Mesodermal cell (in vitro differentiated cells): ENCODE measurements at regions not wholly inside any gene's neighbourhood (a gene's known extent, or its start where the extent isn't known, plus 50 kb on each side); places are given as distances from the start of the nearest gene placed in this dataset.

Experiments used
- H3K27ac ChIP-seq: 2 replicates; pipeline ENCODE4 v1.7.0; 2013; ENCODE audit warnings: mild to moderate bottlenecking, low read depth, low read length, moderate library complexity; ENCODE audit not compliant: severe bottlenecking
- H3K36me3 ChIP-seq: 2 replicates; pipeline ENCODE4 v1.7.1; 2013; ENCODE audit warnings: mild to moderate bottlenecking, low read length, moderate library complexity; ENCODE audit not compliant: control insufficient read depth, insufficient read depth
- H3K4me1 ChIP-seq: one replicate; pipeline ENCODE4 v1.7.1; 2013; ENCODE audit warnings: mild to moderate bottlenecking, low read length; ENCODE audit not compliant: insufficient read depth, control insufficient read depth, poor library complexity, severe bottlenecking
- H3K4me3 ChIP-seq: 2 replicates; pipeline ENCODE4 v1.7.0; 2013; ENCODE audit warnings: low read length, control low read depth, mild to moderate bottlenecking; ENCODE audit not compliant: insufficient read depth, poor library complexity, severe bottlenecking; ENCODE audit errors: extremely low read depth
- H3K9me3 ChIP-seq: 2 replicates; pipeline ENCODE4 v1.7.1; 2013; ENCODE audit warnings: mild to moderate bottlenecking, low read length, moderate library complexity; ENCODE audit not compliant: control insufficient read depth
- WGBS, 2 experiments: methylation state at CpG; one replicate each; pipeline ENCODE4 v1.1.5; 2013; ENCODE audit warnings: missing lambda C conversion rate in 2 of 2; ENCODE audit not compliant: insufficient coverage in 2 of 2; 5-methylcytosine and 5-hydroxymethylcytosine counted together

GRCh38 chr16:62977876-62978275 is 941.6 kb upstream of the CDH8 start:
- H3K9me3 ChIP-seq = no peaks in the 10 kb centered on the region
- H3K4me1 ChIP-seq = no peaks in the 10 kb centered on the region
- H3K4me3 ChIP-seq = no peak overlapping the region
- H3K36me3 ChIP-seq = no peaks in the 10 kb centered on the region
- WGBS, 2 experiments = 80% methylated on average over 1 of the region's 1 CpG; no CpG with 5 or more reads in 1 of the 2 experiments
- no peak overlapping the region for H3K27ac ChIP-seq

GRCh38 chr16:62974424-62974823 is 938.2 kb upstream of the CDH8 start:
- no peak overlapping the region for H3K4me3 ChIP-seq
- H3K36me3 ChIP-seq = no peaks in the 10 kb centered on the region
- H3K27ac ChIP-seq = no peak overlapping the region
- H3K9me3 ChIP-seq = no peaks in the 10 kb centered on the region
- 89% methylated on average over 1 of the region's 1 CpG for WGBS, 2 experiments
- H3K4me1 ChIP-seq = no peaks in the 10 kb centered on the region

GRCh38 chr16:62970851-62971250 is 934.6 kb upstream of the CDH8 start:
- Histone ChIP-seq H3K36me3 (no peaks in the 10 kb centered on the region), H3K27ac (no peak overlapping the region), H3K4me1 (no peaks in the 10 kb centered on the region), H3K4me3 (no peak overlapping the region), H3K9me3 (no peaks in the 10 kb centered on the region)

- no peaks in the 10 kb centered on the region for H3K4me1 ChIP-seq
These were observed 933.6 kb upstream of the CDH8 start for GRCh38 chr16:62969711-62970318.

GRCh38 chr16:62967611-62968010 is 931.4 kb upstream of the CDH8 start:
- no peak overlapping the region for H3K4me3 ChIP-seq
- no peaks in the 10 kb centered on the region for H3K9me3 ChIP-seq
- WGBS, 2 experiments = 100% methylated on average over 1 of the region's 2 CpGs; no CpG with 5 or more reads in 1 of the 2 experiments
- H3K4me1 ChIP-seq = no peaks in the 10 kb centered on the region
- H3K27ac ChIP-seq = no peak overlapping the region
- no peaks in the 10 kb centered on the region for H3K36me3 ChIP-seq

More at GRCh38 chr16:62969711-62970318, 933.6 kb upstream of the CDH8 start:
- no peaks in the 10 kb centered on the region for H3K9me3 ChIP-seq
- no peak overlapping the region for H3K4me3 ChIP-seq
- H3K36me3 ChIP-seq = no peaks in the 10 kb centered on the region
- no peak overlapping the region for H3K27ac ChIP-seq

- no peaks in the 10 kb centered on the region for H3K9me3 ChIP-seq
- WGBS, 2 experiments = 70 to 100% methylated on average over 1 of the region's 3 CpGs
- no peak overlapping the region for H3K4me3 ChIP-seq
- H3K36me3 ChIP-seq = no peaks in the 10 kb centered on the region
- H3K27ac ChIP-seq = no peak overlapping the region
- no peaks in the 10 kb centered on the region for H3K4me1 ChIP-seq
These were observed 930.9 kb upstream of the CDH8 start for GRCh38 chr16:62967163-62967562.

GRCh38 chr16:62966626-62967025 is 930.4 kb upstream of the CDH8 start:
- Histone ChIP-seq H3K4me1 (no peaks in the 10 kb centered on the region), H3K4me3 (no peak overlapping the region)
- 100% methylated on average over 1 of the region's 1 CpG; no CpG with 5 or more reads in 1 of the 2 experiments for WGBS, 2 experiments

GRCh38 chr16:62965831-62966230 is 929.6 kb upstream of the CDH8 start:
- Histone ChIP-seq H3K4me3 (no peak overlapping the region), H3K9me3 (no peaks in the 10 kb centered on the region), H3K4me1 (no peaks in the 10 kb centered on the region), H3K27ac (no peak overlapping the region), H3K36me3 (no peaks in the 10 kb centered on the region)
- 80 to 90% methylated on average over 2 of the region's 3 CpGs for WGBS, 2 experiments

More at GRCh38 chr16:62966626-62967025, 930.4 kb upstream of the CDH8 start:
- Histone ChIP-seq H3K27ac (no peak overlapping the region), H3K36me3 (no peaks in the 10 kb centered on the region), H3K9me3 (no peaks in the 10 kb centered on the region)

GRCh38 chr16:62963846-62964245 is 927.6 kb upstream of the CDH8 start:
- Histone ChIP-seq H3K4me3 (no peak overlapping the region), H3K9me3 (no peaks in the 10 kb centered on the region), H3K4me1 (no peaks in the 10 kb centered on the region), H3K36me3 (no peaks in the 10 kb centered on the region), H3K27ac (no peak overlapping the region)
- 71 to 100% methylated on average over 1 of the region's 2 CpGs for WGBS, 2 experiments

GRCh38 chr16:62955033-62955349 is 918.8 kb upstream of the CDH8 start:
- 56 to 75% methylated on average over 4 of the region's 7 CpGs for WGBS, 2 experiments
- Histone ChIP-seq H3K9me3 (no peaks in the 10 kb centered on the region), H3K36me3 (no peaks in the 10 kb centered on the region), H3K27ac (no peak overlapping the region), H3K4me1 (no peaks in the 10 kb centered on the region), H3K4me3 (no peak overlapping the region)

- 49 to 82% methylated on average over 2 to 3 of the region's 9 CpGs for WGBS, 2 experiments
- Histone ChIP-seq H3K27ac (peak overlapping the region; percentile 23), H3K4me1 (no peaks in the 10 kb centered on the region), H3K4me3 (no peak overlapping the region), H3K36me3 (no peaks in the 10 kb centered on the region), H3K9me3 (no peaks in the 10 kb centered on the region)
These were observed 918.1 kb upstream of the CDH8 start for GRCh38 chr16:62954144-62955032.
